GM12878 (cell line): ENCODE measurements at regions not wholly inside any gene's neighbourhood (a gene's known extent, or its start where the extent isn't known, plus 50 kb on each side); places are given as distances from the start of the nearest gene placed in this dataset.

Experiments used
- ATAC-seq: fragments of 200-7000 bp; cut with Tn5 transposase; 3 replicates; pipeline ENCODE4 v1.9.1; 2020; ENCODE audit warnings: mild to moderate bottlenecking, moderate library complexity
- BruUV-seq: library from RNA; stranded (reverse); fragments of 400-500 nt; replicated peaks from 2 replicates; lab custom pipeline; 2021; lab: Mats Ljungman, UMichigan
- CTCF ChIA-PET: fragments of 300-600 bp; sonication (Branson Sonifier 250); formaldehyde crosslinking; extraction: SDS; loops from one replicate; lab custom pipeline; 2021; ENCODE audit warnings: inconsistent platforms; lab: Yijun Ruan, JAX
- POLR2A ChIA-PET: fragments of 350-600 bp; formaldehyde crosslinking; extraction: SDS; loops from one replicate; lab custom pipeline; 2021; ENCODE audit warnings: inconsistent platforms; lab: Charles Lee
- RAD21 ChIA-PET: fragments of 300-600 bp; sonication (Branson Sonifier 250); formaldehyde crosslinking; loops from one replicate; lab custom pipeline; 2023; ENCODE audit warnings: antibody characterized with exemption; ENCODE audit not compliant: unreplicated experiment; lab: Charles Lee
- SMC1A ChIA-PET: fragments of 300-600 bp; sonication (Branson Sonifier 250); formaldehyde crosslinking; loops from one replicate; lab custom pipeline; 2023; ENCODE audit not compliant: unreplicated experiment, uncharacterized antibody; lab: Charles Lee
- DNase-seq: peaks from one replicate; pipeline ENCODE4 v3.0.0-alpha.2; 2011; ENCODE audit warnings: low read depth, low spot score
- FAIRE-seq: peaks from 3 replicates; lab custom pipeline; 2011; peaks lifted over from hg19 to GRCh38; lab: Jason Lieb, UNC
- H2AFZ ChIP-seq: 2 replicates; pipeline ENCODE4 v1.6.0; 2011; ENCODE audit warnings: low read depth, low read length, control low read depth; ENCODE audit not compliant: control insufficient read depth
- H3K27ac ChIP-seq: 2 replicates; pipeline ENCODE4 v1.5.1; 2011; ENCODE audit warnings: control low read depth; ENCODE audit not compliant: control insufficient read depth, insufficient read depth
- H3K27me3 ChIP-seq, 2 experiments: replicated peaks in 1 of 2; 2 replicates each; pipeline versions ENCODE4 v1.6.0 to v1.6.1; 2011; ENCODE audit warnings: low read length in 1 of 2; ENCODE audit not compliant: control insufficient read depth in 2 of 2, insufficient read depth in 2 of 2
- H3K36me3 ChIP-seq, 2 experiments: 2 replicates each; pipeline ENCODE4 v1.5.1; 2011; ENCODE audit warnings: low read length in 1 of 2; ENCODE audit not compliant: control insufficient read depth in 2 of 2, insufficient read depth in 2 of 2
- H3K4me1 ChIP-seq: 2 replicates; pipeline ENCODE4 v1.6.1; 2011; ENCODE audit warnings: mild to moderate bottlenecking, low read length, moderate library complexity, mixed read lengths; ENCODE audit not compliant: control insufficient read depth, insufficient read depth
- H3K4me2 ChIP-seq: 2 replicates; pipeline ENCODE4 v1.6.0; 2011; ENCODE audit warnings: control low read depth; ENCODE audit not compliant: control insufficient read depth, insufficient read depth
- H3K4me3 ChIP-seq: fragments of 200-600 bp; sonication (generic); 2 replicates; pipeline ENCODE4 v1.5.1; 2016
- H3K79me2 ChIP-seq: 2 replicates; pipeline ENCODE4 v1.6.0; 2011; ENCODE audit warnings: low read length; ENCODE audit not compliant: control insufficient read depth, insufficient read depth
- H3K9ac ChIP-seq: 2 replicates; pipeline ENCODE4 v1.8.0; 2011; ENCODE audit warnings: low read length, control low read depth, mixed read lengths; ENCODE audit not compliant: control insufficient read depth, insufficient read depth
- H3K9me3 ChIP-seq: replicated peaks from 3 replicates; pipeline ENCODE4 v1.5.1; 2011; ENCODE audit warnings: mild to moderate bottlenecking, low read length; ENCODE audit not compliant: control insufficient read depth, insufficient read depth
- H4K20me1 ChIP-seq: 2 replicates; pipeline ENCODE4 v1.6.0; 2011; ENCODE audit not compliant: control insufficient read depth, insufficient read depth
- CBX5 ChIP-seq: sonication (generic); IDR thresholded peaks from 2 replicates; pipeline ENCODE4 v1.6.1; 2016; ENCODE audit warnings: low read depth, moderate library complexity, mild to moderate bottlenecking, inconsistent platforms
- CHD2 ChIP-seq: IDR thresholded peaks from 2 replicates; pipeline ENCODE4 v1.6.1; 2011; ENCODE audit warnings: low read depth, low read length, improper control_type of control experiment, borderline replicate concordance
- HDGF ChIP-seq: fragments of 450-650 bp; IDR thresholded peaks from 2 replicates; pipeline ENCODE4 v1.6.1; 2016; ENCODE audit warnings: antibody characterized with exemption
- IRF3 ChIP-seq: fragments of 450-650 bp; IDR thresholded peaks from 2 replicates; pipeline ENCODE4 v1.6.1; 2014; ENCODE audit warnings: mild to moderate bottlenecking
- JUNB ChIP-seq: IDR thresholded peaks from 2 replicates; pipeline ENCODE4 v1.6.1; 2016; ENCODE audit warnings: antibody characterized with exemption, mild to moderate bottlenecking
- MEF2A ChIP-seq: IDR thresholded peaks from 2 replicates; pipeline ENCODE4 v1.6.1; 2011; ENCODE audit warnings: low read depth, mild to moderate bottlenecking, low read length, moderate library complexity; ENCODE audit not compliant: insufficient read depth
- MEF2B ChIP-seq: fragments of 450-650 bp; IDR thresholded peaks from 2 replicates; pipeline ENCODE4 v1.6.1; 2018; ENCODE audit warnings: mild to moderate bottlenecking, moderate library complexity; ENCODE audit not compliant: partially characterized antibody, poor library complexity, severe bottlenecking
- NFYB ChIP-seq: IDR thresholded peaks from 2 replicates; pipeline ENCODE4 v1.6.1; 2011; ENCODE audit warnings: low read depth, mild to moderate bottlenecking, low read length, improper control_type of control experiment, moderate library complexity; ENCODE audit not compliant: insufficient read depth
- PKNOX1 ChIP-seq: fragments of 450-650 bp; IDR thresholded peaks from 2 replicates; pipeline ENCODE4 v1.6.1; 2016; ENCODE audit warnings: mild to moderate bottlenecking
- PRDM15 ChIP-seq: fragments of 450-650 bp; formaldehyde crosslinking; IDR thresholded peaks from 2 replicates; pipeline ENCODE4 v1.4.0; 2020; ENCODE audit warnings: mild to moderate bottlenecking, moderate library complexity
- SUZ12 ChIP-seq: fragments of 200-600 bp; sonication (generic); IDR thresholded peaks from one replicate; pipeline ENCODE4 v1.6.1; 2018; ENCODE audit warnings: antibody characterized with exemption, mild to moderate bottlenecking; ENCODE audit not compliant: unreplicated experiment
- TAF1 ChIP-seq: IDR thresholded peaks from 2 replicates; pipeline ENCODE4 v1.6.1; 2011; ENCODE audit warnings: mild to moderate bottlenecking, low read depth, low read length, borderline replicate concordance
- TBL1XR1 ChIP-seq: IDR thresholded peaks from 2 replicates; pipeline ENCODE4 v1.6.1; 2012; ENCODE audit warnings: low read depth, low read length, improper control_type of control experiment
- TCF7 ChIP-seq: IDR thresholded peaks from 2 replicates; pipeline ENCODE4 v1.6.1; 2014; ENCODE audit warnings: antibody characterized with exemption, borderline replicate concordance
- WGBS: methylation state at CpG from one replicate; pipeline ENCODE4 v1.1.6; 2016; ENCODE audit warnings: low lambda C conversion rate; ENCODE audit not compliant: insufficient replicate concordance, insufficient coverage; ENCODE audit errors: missing lambda C conversion rate; 5-methylcytosine and 5-hydroxymethylcytosine counted together
- in situ Hi-C: fragments of 300-500 bp; cut with MboI; formaldehyde crosslinking; loops from 9 replicates; pipeline ENCODE4 v1.14.3; 2018; ENCODE audit warnings: mixed read lengths
- intact Hi-C: fragments of 100-400 bp; cut with micrococcal nuclease; formaldehyde crosslinking; loops from one replicate; pipeline ENCODE4 v1.14.2; 2022; ENCODE audit not compliant: unreplicated experiment

GRCh38 chr12:58774731-58775130 is 145.6 kb downstream of the LRIG3 start (continued):
- TF ChIP-seq PRDM15 (CRISPR knock-in tag) (no peak), TBL1XR1 (no peak), TAF1 (no peak), JUNB (no peak), IRF3 (no peak), CBX5 (no peak), HDGF (no peak), MEF2B (no peak)

- no peak for ATAC-seq
- ChIA-PET POLR2A (no interaction called here), SMC1A (interaction anchor here (1.1 kb wide), 1 partner anchor 18 kb away, joined by 3 read pairs; no protein-coding TSS in a partner anchor), RAD21 (no interaction called here), CTCF (no interaction called here)
- no peaks in the 10 kb centered on the region for H3K4me1 ChIP-seq
- DNase-seq = no peak
- FAIRE-seq = no peak
- H3K9me3 ChIP-seq = no peaks in the 10 kb centered on the region
- 25% methylated on average over 1 of the region's 1 CpG for WGBS
- no peak overlapping the region for H2AFZ ChIP-seq
- H4K20me1 ChIP-seq = no peaks in the 10 kb centered on the region
- intact Hi-C loops (no loop called here), in situ Hi-C loops (no loop called here)
- no peak overlapping the region for H3K4me3 ChIP-seq
- no peaks in the 10 kb centered on the region for H3K36me3 ChIP-seq
- no peak overlapping the region for H3K4me2 ChIP-seq
- no peaks in the 10 kb centered on the region for H3K79me2 ChIP-seq
- no peak overlapping the region for H3K9ac ChIP-seq
- no peaks in the 10 kb centered on the region for H3K27me3 ChIP-seq
- BruUV-seq = no TSS peak
- no peak overlapping the region for H3K27ac ChIP-seq
- no peak for TF ChIP-seq PKNOX1
- TF ChIP-seq CHD2 = no peak
- TF ChIP-seq MEF2A = no peak
- no peak for TF ChIP-seq SUZ12
- TF ChIP-seq TCF7 = no peak
- TF ChIP-seq NFYB = no peak
Observed at GRCh38 chr12:58775396-58775795, 144.9 kb downstream of the LRIG3 start.
